Ishikawa (cell line): ENCODE measurements at regions not wholly inside any gene's neighbourhood (a gene's known extent, or its start where the extent isn't known, plus 50 kb on each side); places are given as distances from the start of the nearest gene placed in this dataset.

ENCODE experiments used
- CEBPB ChIP-seq: IDR thresholded peaks from 2 replicates; pipeline ENCODE4 v1.6.1; 2012
- CREB1 ChIP-seq: IDR thresholded peaks from 2 replicates; pipeline ENCODE4 v1.6.1; 2012; ENCODE audit warnings: low read depth
- EGR1 ChIP-seq: IDR thresholded peaks from 2 replicates; pipeline ENCODE4 v1.6.1; 2012
- EP300 ChIP-seq: IDR thresholded peaks from 2 replicates; pipeline ENCODE4 v1.6.1; 2012; ENCODE audit warnings: borderline replicate concordance
- FOXM1 ChIP-seq: IDR thresholded peaks from 2 replicates; pipeline ENCODE4 v1.6.1; 2012; ENCODE audit warnings: low read depth, borderline replicate concordance
- NFIC ChIP-seq: IDR thresholded peaks from 2 replicates; pipeline ENCODE4 v1.6.1; 2012
- RAD21 ChIP-seq: IDR thresholded peaks from 2 replicates; pipeline ENCODE4 v1.6.1; 2012; ENCODE audit warnings: low read depth
- TAF1 ChIP-seq: IDR thresholded peaks from 2 replicates; pipeline ENCODE4 v1.6.1; 2012; ENCODE audit warnings: low read depth, mild to moderate bottlenecking
- TCF12 ChIP-seq: IDR thresholded peaks from 2 replicates; pipeline ENCODE4 v1.6.1; 2012; ENCODE audit warnings: low read depth
- TEAD4 ChIP-seq: IDR thresholded peaks from 2 replicates; pipeline ENCODE4 v1.6.1; 2012
- YY1 ChIP-seq: IDR thresholded peaks from 2 replicates; pipeline ENCODE4 v1.6.1; 2012; ENCODE audit warnings: low read depth
- ZBTB7A ChIP-seq: IDR thresholded peaks from 2 replicates; pipeline ENCODE4 v1.6.1; 2012; ENCODE audit warnings: low read depth
- TF ChIP-seq, protein P1 (sequence below): IDR thresholded peaks from 2 replicates; pipeline ENCODE4 v1.6.1; 2012
- TF ChIP-seq, protein P2 (sequence below): IDR thresholded peaks from 2 replicates; pipeline ENCODE4 v1.6.1; 2012
- TF ChIP-seq, protein P3 (sequence below): IDR thresholded peaks from 2 replicates; pipeline ENCODE4 v1.6.1; 2012; ENCODE audit warnings: low read depth, mild to moderate bottlenecking

DNA sequence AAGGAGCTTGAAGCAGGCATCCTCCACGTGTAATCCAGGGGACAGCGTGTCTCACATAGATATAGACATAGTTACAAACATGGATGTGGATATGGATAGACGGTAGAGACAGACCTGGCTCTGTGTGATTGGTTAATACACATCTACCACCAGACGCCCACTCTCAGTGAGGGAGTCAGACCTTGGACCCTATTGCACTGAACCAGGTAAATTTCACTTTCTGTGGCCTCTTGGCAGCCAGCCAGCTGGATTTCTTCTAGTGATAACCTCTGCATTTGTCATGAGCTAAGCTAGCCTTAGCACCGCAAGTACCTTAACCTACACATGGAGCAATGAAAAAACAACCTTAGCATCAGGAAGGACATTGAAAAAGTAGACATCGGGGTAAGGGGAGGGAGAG lies 79.2 kb upstream of the ACSL4 start:
- TF ChIP-seq FOXM1 (no peak), TEAD4 (no peak)

DNA sequence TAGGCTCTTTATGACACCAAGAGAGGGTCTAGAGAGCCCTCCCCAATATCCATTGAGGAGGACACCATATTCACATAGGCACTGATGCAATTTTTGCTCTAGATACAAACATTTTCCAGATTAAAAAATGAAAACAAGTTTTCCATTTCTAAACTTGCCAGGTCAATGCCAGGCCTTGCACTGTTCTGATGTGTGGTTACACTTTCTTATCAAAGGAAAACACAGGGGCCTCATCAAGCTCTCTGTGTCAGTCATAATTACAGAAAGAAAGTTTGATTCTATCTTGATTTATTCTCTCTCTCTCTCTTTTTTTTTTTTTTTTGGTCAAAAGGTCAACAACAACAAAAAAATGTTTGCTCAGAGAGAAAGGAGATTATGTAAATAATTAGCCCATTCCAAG lies 80.2 kb upstream of the ACSL4 start:
- TF ChIP-seq, protein P1, sequence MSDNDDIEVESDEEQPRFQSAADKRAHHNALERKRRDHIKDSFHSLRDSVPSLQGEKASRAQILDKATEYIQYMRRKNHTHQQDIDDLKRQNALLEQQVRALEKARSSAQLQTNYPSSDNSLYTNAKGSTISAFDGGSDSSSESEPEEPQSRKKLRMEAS: no peak
- TF ChIP-seq EGR1: no peak

DNA sequence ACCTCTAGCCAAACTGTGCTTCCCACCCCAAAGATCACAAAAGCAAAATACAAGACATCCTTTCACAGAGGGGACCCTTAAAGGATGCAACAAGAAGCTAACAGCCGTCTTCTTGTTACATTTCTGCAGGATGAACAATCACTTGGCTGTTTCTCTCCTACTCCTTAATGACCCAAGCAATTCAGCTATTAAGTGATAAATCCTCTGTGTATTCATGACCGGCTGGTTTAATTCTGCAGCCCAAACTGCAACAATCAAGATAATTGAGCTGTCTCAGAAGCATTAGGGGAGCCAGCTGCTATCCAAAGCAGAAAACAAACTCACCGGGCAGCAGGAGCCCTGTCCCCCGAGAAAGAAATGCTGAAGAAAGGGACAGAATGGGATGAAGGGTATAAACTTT lies 85.9 kb upstream of the ACSL4 start:
- TF ChIP-seq TAF1 (no peak), ZBTB7A (no peak), NFIC (no peak), CEBPB (no peak), RAD21 (no peak), EP300 (no peak)
- TF ChIP-seq, protein P2, sequence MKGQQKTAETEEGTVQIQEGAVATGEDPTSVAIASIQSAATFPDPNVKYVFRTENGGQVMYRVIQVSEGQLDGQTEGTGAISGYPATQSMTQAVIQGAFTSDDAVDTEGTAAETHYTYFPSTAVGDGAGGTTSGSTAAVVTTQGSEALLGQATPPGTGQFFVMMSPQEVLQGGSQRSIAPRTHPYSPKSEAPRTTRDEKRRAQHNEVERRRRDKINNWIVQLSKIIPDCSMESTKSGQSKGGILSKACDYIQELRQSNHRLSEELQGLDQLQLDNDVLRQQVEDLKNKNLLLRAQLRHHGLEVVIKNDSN: no peak

DNA sequence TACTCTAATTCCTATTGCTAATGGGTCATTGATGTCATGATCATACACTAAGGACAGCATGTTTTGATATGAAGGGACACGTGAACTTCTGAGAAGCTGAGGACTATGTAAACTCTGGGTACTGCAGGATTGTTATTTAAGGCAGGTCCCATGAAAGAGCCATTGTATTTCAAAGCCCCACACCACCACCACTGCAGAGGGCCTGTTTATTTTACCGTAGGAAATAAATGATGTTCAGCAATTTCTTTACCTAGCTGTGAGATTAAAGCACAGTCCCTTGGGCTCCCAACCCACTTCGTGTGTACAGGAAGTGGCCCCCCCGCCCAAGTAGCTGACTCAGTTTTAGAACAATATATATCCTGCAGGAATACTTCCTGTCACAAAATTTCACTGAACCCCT lies 89.8 kb upstream of the ACSL4 start:
- no peak for TF ChIP-seq NFIC
- no peak for TF ChIP-seq CEBPB
- TF ChIP-seq TCF12: no peak
- TF ChIP-seq, protein P2: no peak
- no peak for TF ChIP-seq TAF1
- no peak for TF ChIP-seq RAD21
- no peak for TF ChIP-seq FOXM1
- TF ChIP-seq TEAD4: no peak
- TF ChIP-seq CREB1: no peak
- TF ChIP-seq, protein P1: no peak
- TF ChIP-seq EP300: no peak
- no peak for TF ChIP-seq YY1
- TF ChIP-seq, protein P3, sequence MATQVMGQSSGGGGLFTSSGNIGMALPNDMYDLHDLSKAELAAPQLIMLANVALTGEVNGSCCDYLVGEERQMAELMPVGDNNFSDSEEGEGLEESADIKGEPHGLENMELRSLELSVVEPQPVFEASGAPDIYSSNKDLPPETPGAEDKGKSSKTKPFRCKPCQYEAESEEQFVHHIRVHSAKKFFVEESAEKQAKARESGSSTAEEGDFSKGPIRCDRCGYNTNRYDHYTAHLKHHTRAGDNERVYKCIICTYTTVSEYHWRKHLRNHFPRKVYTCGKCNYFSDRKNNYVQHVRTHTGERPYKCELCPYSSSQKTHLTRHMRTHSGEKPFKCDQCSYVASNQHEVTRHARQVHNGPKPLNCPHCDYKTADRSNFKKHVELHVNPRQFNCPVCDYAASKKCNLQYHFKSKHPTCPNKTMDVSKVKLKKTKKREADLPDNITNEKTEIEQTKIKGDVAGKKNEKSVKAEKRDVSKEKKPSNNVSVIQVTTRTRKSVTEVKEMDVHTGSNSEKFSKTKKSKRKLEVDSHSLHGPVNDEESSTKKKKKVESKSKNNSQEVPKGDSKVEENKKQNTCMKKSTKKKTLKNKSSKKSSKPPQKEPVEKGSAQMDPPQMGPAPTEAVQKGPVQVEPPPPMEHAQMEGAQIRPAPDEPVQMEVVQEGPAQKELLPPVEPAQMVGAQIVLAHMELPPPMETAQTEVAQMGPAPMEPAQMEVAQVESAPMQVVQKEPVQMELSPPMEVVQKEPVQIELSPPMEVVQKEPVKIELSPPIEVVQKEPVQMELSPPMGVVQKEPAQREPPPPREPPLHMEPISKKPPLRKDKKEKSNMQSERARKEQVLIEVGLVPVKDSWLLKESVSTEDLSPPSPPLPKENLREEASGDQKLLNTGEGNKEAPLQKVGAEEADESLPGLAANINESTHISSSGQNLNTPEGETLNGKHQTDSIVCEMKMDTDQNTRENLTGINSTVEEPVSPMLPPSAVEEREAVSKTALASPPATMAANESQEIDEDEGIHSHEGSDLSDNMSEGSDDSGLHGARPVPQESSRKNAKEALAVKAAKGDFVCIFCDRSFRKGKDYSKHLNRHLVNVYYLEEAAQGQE: no peak
- TF ChIP-seq ZBTB7A: no peak
- TF ChIP-seq EGR1: no peak

DNA sequence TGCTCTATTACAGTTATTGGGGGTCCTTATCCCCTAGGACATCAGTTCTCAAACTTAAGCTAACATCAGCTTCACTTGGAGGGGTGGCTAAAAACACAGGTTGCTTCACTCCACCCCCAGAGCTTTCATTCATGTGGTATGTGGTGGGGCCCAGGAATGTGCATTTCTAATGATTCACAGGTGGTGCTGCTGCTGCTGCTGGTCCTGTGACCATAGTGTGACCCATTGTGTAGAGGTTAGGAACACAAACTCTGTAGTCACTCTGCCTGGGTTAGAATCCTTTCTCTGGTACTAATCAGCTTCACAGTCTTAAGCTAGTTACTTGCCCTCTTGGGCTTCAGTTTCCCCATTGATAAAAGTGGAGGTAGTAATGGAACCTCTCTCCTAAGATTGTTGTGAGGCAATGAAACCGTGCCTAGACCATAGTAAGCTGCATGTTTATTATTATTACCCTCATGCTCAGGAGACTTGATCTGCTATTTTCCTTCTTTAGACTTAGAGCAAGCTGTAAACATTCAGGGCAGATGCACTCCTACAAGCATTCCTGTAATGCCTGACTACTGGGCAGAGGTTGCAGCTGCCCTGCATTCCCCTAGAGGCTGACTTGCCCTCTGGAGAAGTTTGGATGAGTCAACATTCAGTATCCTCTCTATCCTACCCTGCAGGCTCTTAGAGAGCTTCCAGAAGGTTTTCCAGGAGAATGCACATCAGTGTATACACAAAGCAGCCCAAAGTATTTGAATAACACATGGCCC lies 94.1 kb upstream of the ACSL4 start:
- TF ChIP-seq EP300: no peak
- no peak for TF ChIP-seq NFIC
- TF ChIP-seq RAD21: no peak
- TF ChIP-seq, protein P1: no peak
- TF ChIP-seq, protein P3: no peak
- no peak for TF ChIP-seq FOXM1
- TF ChIP-seq EGR1: no peak
- no peak for TF ChIP-seq TAF1
- TF ChIP-seq TCF12: no peak
- TF ChIP-seq CREB1: no peak
- TF ChIP-seq, protein P2: no peak
- no peak for TF ChIP-seq ZBTB7A
- no peak for TF ChIP-seq CEBPB
- TF ChIP-seq YY1: no peak
- TF ChIP-seq TEAD4: no peak

DNA sequence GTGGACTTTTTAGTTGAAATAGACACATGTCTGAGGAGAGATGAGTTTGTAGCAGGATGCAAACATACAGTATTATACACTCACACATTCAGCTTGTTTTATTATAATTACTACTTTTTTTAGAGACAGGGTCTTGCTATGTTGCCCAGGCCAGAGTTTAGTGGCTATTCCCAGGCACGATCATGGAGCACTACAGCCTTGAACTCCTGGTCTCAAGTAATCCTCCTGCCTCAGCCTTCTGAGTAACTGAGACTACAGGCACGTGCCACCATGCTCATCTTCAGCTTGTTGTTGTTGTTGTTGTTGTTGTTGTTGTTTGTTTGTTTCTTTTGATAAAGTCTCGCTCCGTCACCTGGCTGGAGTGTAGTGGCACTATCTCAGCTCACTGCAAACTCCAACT lies 94.7 kb upstream of the ACSL4 start:
- TF ChIP-seq CREB1 (no peak), TCF12 (no peak), FOXM1 (no peak), EP300 (no peak)
